H1 (cell line): ENCODE measurements at regions not wholly inside any gene's neighbourhood (a gene's known extent, or its start where the extent isn't known, plus 50 kb on each side); places are given as distances from the start of the nearest gene placed in this dataset.

ENCODE experiments used
- SP2 ChIP-seq: IDR thresholded peaks from 2 replicates; pipeline ENCODE4 v1.6.1; 2012; ENCODE audit warnings: mild to moderate bottlenecking, low read length, inconsistent platforms
- TF ChIP-seq, protein P1 (sequence below), 3 experiments: IDR thresholded peaks; 1 replicate in 2 of 3; 2 replicates in 1 of 3; pipeline versions ENCODE4 v1.5.1 to v1.6.1; 2011; ENCODE audit warnings: low read length in 3 of 3, mild to moderate bottlenecking in 3 of 3, inconsistent platforms in 2 of 3, low read depth in 1 of 3, moderate library complexity in 1 of 3; ENCODE audit not compliant: insufficient read depth in 1 of 3; ENCODE audit errors: control extremely low read depth in 1 of 3

DNA sequence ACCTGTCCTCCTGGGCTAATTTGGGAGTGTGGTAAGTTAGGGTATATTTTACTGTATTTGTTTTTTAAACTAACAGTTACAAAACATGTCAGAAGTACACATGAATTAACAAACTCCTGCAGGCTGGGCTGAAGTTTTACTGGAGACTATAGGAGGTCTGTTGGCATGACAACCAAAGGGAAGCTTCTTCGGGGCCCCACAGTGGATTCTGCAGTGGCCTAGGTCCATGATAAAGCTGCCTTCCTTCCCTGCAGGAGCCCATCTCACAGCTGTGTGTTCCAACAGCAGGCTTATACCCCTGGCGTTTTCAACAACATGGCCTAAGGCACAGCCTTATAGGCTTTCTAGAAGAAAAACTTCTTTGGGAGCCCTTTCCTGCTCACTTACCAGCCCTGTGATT, 128.0 kb upstream of the SETBP1 start:
- no peak for TF ChIP-seq SP2
- TF ChIP-seq, protein P1, sequence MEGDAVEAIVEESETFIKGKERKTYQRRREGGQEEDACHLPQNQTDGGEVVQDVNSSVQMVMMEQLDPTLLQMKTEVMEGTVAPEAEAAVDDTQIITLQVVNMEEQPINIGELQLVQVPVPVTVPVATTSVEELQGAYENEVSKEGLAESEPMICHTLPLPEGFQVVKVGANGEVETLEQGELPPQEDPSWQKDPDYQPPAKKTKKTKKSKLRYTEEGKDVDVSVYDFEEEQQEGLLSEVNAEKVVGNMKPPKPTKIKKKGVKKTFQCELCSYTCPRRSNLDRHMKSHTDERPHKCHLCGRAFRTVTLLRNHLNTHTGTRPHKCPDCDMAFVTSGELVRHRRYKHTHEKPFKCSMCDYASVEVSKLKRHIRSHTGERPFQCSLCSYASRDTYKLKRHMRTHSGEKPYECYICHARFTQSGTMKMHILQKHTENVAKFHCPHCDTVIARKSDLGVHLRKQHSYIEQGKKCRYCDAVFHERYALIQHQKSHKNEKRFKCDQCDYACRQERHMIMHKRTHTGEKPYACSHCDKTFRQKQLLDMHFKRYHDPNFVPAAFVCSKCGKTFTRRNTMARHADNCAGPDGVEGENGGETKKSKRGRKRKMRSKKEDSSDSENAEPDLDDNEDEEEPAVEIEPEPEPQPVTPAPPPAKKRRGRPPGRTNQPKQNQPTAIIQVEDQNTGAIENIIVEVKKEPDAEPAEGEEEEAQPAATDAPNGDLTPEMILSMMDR (IDR thresholded peaks at IDR 0.05; ENCODE audit: control extremely low read depth in 1 of 3, insufficient read depth in 1 of 3, low read depth in 1 of 3, low read length in 3 of 3) = no peak
